ENCODE measurements at regions not wholly inside any gene's neighbourhood (a gene's known extent, or its start where the extent isn't known, plus 50 kb on each side); places are given as distances from the start of the nearest gene placed in this dataset.

DNA sequence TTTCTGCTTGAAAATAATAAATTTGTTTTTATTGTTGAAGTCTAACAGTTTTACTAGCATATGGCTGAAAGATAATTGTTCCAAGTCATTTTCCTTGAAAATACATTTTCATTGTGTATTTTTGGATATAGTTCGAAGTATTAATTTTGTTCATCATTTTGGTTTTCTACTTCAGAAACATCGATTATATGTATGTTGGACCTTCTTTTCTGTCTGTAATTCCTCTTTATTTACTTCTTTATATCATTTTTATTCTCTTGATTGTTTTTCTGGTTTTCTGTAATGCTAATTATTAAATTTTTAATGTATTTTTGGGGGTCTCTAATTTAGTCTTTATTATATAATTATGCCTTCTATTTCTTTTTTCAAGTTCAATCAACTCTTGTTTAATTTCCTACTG, 407.1 kb upstream of the FRG1 start:
- no peaks in the 10 kb centered on the region for H3K36me3 ChIP-seq (ENCODE audit: control insufficient read depth in 2 of 2, insufficient read depth in 1 of 2, low read length in 2 of 2)
- no peak overlapping the region for H3K27ac ChIP-seq (ENCODE audit: extremely low read depth, low read depth, low read length)
- H3K9me3 ChIP-seq (ENCODE audit: control insufficient read depth, insufficient read depth, low read depth, low read length): no peaks in the 10 kb centered on the region
- H3K4me3 ChIP-seq (ENCODE audit: low read depth, low read length): no peak overlapping the region
- H3K4me1 ChIP-seq (ENCODE audit: control insufficient read depth, insufficient read depth, low read length): no peaks in the 10 kb centered on the region
- TF ChIP-seq ZNF302 (tag by site-specific recombination; IDR thresholded peaks at IDR 0.05; ENCODE audit: low read depth) (no peak), ZNF549 (tag by site-specific recombination; IDR thresholded peaks at IDR 0.05) (no peak), ZNF776 (tag by site-specific recombination; IDR thresholded peaks at IDR 0.05; ENCODE audit: borderline replicate concordance) (no peak), ZNF747 (tag by site-specific recombination; IDR thresholded peaks at IDR 0.05) (no peak), ZNF658 (tag by site-specific recombination; IDR thresholded peaks at IDR 0.05) (no peak), ZNF600 (tag by site-specific recombination; IDR thresholded peaks at IDR 0.05) (no peak), ZIC2 (tag by site-specific recombination; IDR thresholded peaks at IDR 0.05) (no peak), ZNF133 (tag by site-specific recombination; IDR thresholded peaks at IDR 0.05) (peak; percentile 88), SETDB1 (IDR thresholded peaks at IDR 0.05; ENCODE audit: insufficient read length, low read length) (peak; percentile 90), ZNF2 (tag by site-specific recombination; IDR thresholded peaks at IDR 0.05) (no peak), ZNF677 (tag by site-specific recombination; IDR thresholded peaks at IDR 0.05) (no peak), ZEB2 (tag by site-specific recombination; IDR thresholded peaks at IDR 0.05) (no peak), ZNF629 (tag by site-specific recombination; IDR thresholded peaks at IDR 0.05) (no peak)
- TF ChIP-seq, protein P1, sequence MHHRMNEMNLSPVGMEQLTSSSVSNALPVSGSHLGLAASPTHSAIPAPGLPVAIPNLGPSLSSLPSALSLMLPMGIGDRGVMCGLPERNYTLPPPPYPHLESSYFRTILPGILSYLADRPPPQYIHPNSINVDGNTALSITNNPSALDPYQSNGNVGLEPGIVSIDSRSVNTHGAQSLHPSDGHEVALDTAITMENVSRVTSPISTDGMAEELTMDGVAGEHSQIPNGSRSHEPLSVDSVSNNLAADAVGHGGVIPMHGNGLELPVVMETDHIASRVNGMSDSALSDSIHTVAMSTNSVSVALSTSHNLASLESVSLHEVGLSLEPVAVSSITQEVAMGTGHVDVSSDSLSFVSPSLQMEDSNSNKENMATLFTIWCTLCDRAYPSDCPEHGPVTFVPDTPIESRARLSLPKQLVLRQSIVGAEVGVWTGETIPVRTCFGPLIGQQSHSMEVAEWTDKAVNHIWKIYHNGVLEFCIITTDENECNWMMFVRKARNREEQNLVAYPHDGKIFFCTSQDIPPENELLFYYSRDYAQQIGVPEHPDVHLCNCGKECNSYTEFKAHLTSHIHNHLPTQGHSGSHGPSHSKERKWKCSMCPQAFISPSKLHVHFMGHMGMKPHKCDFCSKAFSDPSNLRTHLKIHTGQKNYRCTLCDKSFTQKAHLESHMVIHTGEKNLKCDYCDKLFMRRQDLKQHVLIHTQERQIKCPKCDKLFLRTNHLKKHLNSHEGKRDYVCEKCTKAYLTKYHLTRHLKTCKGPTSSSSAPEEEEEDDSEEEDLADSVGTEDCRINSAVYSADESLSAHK (tag by site-specific recombination; IDR thresholded peaks at IDR 0.05): no peak
- TF ChIP-seq, protein P2, sequence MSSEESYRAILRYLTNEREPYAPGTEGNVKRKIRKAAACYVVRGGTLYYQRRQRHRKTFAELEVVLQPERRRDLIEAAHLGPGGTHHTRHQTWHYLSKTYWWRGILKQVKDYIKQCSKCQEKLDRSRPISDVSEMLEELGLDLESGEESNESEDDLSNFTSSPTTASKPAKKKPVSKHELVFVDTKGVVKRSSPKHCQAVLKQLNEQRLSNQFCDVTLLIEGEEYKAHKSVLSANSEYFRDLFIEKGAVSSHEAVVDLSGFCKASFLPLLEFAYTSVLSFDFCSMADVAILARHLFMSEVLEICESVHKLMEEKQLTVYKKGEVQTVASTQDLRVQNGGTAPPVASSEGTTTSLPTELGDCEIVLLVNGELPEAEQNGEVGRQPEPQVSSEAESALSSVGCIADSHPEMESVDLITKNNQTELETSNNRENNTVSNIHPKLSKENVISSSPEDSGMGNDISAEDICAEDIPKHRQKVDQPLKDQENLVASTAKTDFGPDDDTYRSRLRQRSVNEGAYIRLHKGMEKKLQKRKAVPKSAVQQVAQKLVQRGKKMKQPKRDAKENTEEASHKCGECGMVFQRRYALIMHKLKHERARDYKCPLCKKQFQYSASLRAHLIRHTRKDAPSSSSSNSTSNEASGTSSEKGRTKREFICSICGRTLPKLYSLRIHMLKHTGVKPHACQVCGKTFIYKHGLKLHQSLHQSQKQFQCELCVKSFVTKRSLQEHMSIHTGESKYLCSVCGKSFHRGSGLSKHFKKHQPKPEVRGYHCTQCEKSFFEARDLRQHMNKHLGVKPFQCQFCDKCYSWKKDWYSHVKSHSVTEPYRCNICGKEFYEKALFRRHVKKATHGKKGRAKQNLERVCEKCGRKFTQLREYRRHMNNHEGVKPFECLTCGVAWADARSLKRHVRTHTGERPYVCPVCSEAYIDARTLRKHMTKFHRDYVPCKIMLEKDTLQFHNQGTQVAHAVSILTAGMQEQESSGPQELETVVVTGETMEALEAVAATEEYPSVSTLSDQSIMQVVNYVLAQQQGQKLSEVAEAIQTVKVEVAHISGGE (tag by site-specific recombination; conservative IDR thresholded peaks at IDR 0.05; ENCODE audit: low read depth): no peak
- TF ChIP-seq, protein P3, sequence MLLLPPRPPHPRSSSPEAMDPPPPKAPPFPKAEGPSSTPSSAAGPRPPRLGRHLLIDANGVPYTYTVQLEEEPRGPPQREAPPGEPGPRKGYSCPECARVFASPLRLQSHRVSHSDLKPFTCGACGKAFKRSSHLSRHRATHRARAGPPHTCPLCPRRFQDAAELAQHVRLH (tag by site-specific recombination; IDR thresholded peaks at IDR 0.05): no peak
- TF ChIP-seq, protein P4, sequence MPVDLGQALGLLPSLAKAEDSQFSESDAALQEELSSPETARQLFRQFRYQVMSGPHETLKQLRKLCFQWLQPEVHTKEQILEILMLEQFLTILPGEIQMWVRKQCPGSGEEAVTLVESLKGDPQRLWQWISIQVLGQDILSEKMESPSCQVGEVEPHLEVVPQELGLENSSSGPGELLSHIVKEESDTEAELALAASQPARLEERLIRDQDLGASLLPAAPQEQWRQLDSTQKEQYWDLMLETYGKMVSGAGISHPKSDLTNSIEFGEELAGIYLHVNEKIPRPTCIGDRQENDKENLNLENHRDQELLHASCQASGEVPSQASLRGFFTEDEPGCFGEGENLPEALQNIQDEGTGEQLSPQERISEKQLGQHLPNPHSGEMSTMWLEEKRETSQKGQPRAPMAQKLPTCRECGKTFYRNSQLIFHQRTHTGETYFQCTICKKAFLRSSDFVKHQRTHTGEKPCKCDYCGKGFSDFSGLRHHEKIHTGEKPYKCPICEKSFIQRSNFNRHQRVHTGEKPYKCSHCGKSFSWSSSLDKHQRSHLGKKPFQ (tag by site-specific recombination; IDR thresholded peaks at IDR 0.05): no peak
- ChIA-PET CTCF (no interaction called here), POLR2A (no interaction called here)

DNA sequence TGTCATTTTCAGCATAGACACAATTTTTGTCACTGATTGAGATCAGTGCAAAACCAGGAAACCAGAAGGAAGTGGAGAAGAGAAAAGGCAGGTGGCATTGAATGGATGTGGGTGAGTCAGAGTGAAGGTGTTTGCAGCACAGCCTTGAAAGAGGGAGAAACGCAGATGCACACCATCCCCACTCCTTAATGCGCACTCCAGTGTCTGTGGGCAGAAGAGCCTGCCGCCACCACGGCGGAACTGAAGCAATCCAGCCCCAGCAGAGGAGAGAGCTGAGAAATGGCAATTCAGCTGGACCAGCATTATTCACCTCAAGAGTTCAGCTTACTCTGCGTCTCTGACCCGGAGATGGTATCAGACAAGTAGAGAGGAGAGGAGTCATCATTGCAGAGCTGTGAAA, 393.1 kb upstream of the FRG1 start:
- H3K27ac ChIP-seq (ENCODE audit: extremely low read depth, low read depth, low read length): no peak overlapping the region
- no peaks in the 10 kb centered on the region for H3K36me3 ChIP-seq (ENCODE audit: control insufficient read depth in 2 of 2, insufficient read depth in 1 of 2, low read length in 2 of 2)
- ChIA-PET CTCF (no interaction called here), POLR2A (no interaction called here)
- no peaks in the 10 kb centered on the region for H3K4me1 ChIP-seq (ENCODE audit: control insufficient read depth, insufficient read depth, low read length)
- no peak overlapping the region for H3K4me3 ChIP-seq (ENCODE audit: low read depth, low read length)
- H3K9me3 ChIP-seq (ENCODE audit: control insufficient read depth, insufficient read depth, low read depth, low read length): no peaks in the 10 kb centered on the region
- no peak for TF ChIP-seq ZNF184 (tag by site-specific recombination; IDR thresholded peaks at IDR 0.05)
- no peak for TF ChIP-seq KLF7 (tag by site-specific recombination; IDR thresholded peaks at IDR 0.05; ENCODE audit: borderline replicate concordance)
- TF ChIP-seq, protein P2 (tag by site-specific recombination; conservative IDR thresholded peaks at IDR 0.05; ENCODE audit: low read depth): no peak
- TF ChIP-seq ZNF544 (tag by site-specific recombination; IDR thresholded peaks at IDR 0.05): no peak
- TF ChIP-seq, protein P5, sequence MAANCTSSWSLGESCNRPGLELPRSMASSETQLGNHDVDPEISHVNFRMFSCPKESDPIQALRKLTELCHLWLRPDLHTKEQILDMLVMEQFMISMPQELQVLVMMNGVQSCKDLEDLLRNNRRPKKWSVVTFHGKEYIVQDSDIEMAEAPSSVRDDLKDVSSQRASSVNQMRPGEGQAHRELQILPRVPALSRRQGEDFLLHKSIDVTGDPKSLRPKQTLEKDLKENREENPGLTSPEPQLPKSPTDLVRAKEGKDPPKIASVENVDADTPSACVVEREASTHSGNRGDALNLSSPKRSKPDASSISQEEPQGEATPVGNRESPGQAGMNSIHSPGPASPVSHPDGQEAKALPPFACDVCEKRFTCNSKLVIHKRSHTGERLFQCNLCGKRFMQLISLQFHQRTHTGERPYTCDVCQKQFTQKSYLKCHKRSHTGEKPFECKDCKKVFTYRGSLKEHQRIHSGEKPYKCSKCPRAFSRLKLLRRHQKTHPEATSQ (tag by site-specific recombination; IDR thresholded peaks at IDR 0.05): no peak
- TF ChIP-seq KLF1 (tag by site-specific recombination; IDR thresholded peaks at IDR 0.05): no peak
- no peak for TF ChIP-seq ZNF549 (tag by site-specific recombination; IDR thresholded peaks at IDR 0.05)
- TF ChIP-seq ZNF670 (tag by site-specific recombination; IDR thresholded peaks at IDR 0.05; ENCODE audit: low read depth): no peak
- no peak for TF ChIP-seq PRDM1 (tag by site-specific recombination; IDR thresholded peaks at IDR 0.05)
